ENCODE measurements at regions not wholly inside any gene's neighbourhood (a gene's known extent, or its start where the extent isn't known, plus 50 kb on each side); places are given as distances from the start of the nearest gene placed in this dataset.

DNA sequence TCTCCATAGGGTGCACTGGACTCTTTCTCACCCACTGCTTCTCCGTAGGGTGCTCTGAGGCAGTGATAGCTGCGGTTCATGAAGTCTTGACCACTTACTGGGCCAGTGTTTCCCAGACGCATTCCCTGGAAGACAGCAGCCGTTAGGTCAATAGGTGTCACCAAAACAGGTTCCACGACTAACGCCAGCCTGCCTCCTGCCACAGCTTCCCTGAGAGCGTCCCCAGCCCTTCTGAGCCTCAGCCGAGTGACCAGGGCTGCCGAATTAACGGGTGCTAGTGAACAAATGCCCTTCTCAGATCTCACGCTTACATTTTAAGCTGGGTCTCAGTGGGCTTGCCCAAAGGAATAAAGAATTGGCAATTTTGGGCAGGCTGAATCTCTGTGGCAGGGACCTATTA lies 188.7 kb upstream of the TNRC6C start:
- no peak for DNase-seq (ENCODE audit: low spot score)
- Mint-ChIP-seq H3K4me3 (no peak overlapping the region), H3K4me1 (peaks cover 35% of the 10 kb centered on the region), H3K9me3 (no peaks in the 10 kb centered on the region; the same call in 1 of the 2 replicates), H3K27ac (no peak overlapping the region), H3K27me3 (ENCODE audit: low read depth) (peaks cover 13% of the 10 kb centered on the region), H3K36me3 (peaks cover 1% of the 10 kb centered on the region; the same call in 1 of the 2 replicates)
- ChIA-PET POLR2A (no interaction called here), CTCF (interaction anchor here (1.1 to 2.4 kb wide), 4 partner anchors 29 to 244 kb away, joined by 4 to 7 read pairs (median 6); no protein-coding TSS in a partner anchor)
- no peak for TF ChIP-seq SMAD3 (CRISPR knock-in tag; IDR thresholded peaks at IDR 0.05; ENCODE audit: borderline replicate concordance)
- TF ChIP-seq FOXJ3 (CRISPR knock-in tag; IDR thresholded peaks at IDR 0.05; ENCODE audit: borderline replicate concordance), result no peak
- no peak for ATAC-seq

GRCh38 chr17:77770331-77771105 lies 188.0 kb upstream of the TNRC6C start:
- H3K27ac Mint-ChIP-seq, result no peak overlapping the region
- no peak for ATAC-seq
- POLR2A ChIA-PET, result no interaction called here

More at GRCh38 chr17:77770331-77771105, 188.0 kb upstream of the TNRC6C start:
- Mint-ChIP-seq H3K4me1 (peaks cover 35% of the 10 kb centered on the region), H3K4me3 (no peak overlapping the region), H3K27me3 (ENCODE audit: low read depth) (peaks cover 19% of the 10 kb centered on the region), H3K9me3 (peaks cover 3% of the 10 kb centered on the region; the same call in 1 of the 2 replicates), H3K36me3 (peaks cover 7% of the 10 kb centered on the region; the same call in 1 of the 2 replicates)
- no peak for DNase-seq (ENCODE audit: low spot score)
- CTCF ChIA-PET, result interaction anchor here (0.7 to 2.4 kb wide), 4 partner anchors 8 to 45 kb away, joined by 3 to 7 read pairs (median 4); no protein-coding TSS in a partner anchor
- no peak for TF ChIP-seq NR3C1 (CRISPR knock-in tag; conservative IDR thresholded peaks at IDR 0.05; ENCODE audit: low read depth)
- no peak for TF ChIP-seq ELF4 (CRISPR knock-in tag; IDR thresholded peaks at IDR 0.05; ENCODE audit: low read depth)
- no peak for TF ChIP-seq ESRRA (CRISPR knock-in tag; IDR thresholded peaks at IDR 0.05; ENCODE audit: borderline replicate concordance)
- no peak for TF ChIP-seq E2F4 (CRISPR knock-in tag; IDR thresholded peaks at IDR 0.05; ENCODE audit: borderline replicate concordance, low read depth)
- no peak for TF ChIP-seq NR1H2 (CRISPR knock-in tag; IDR thresholded peaks at IDR 0.05)
- TF ChIP-seq KAT7 (CRISPR knock-in tag; IDR thresholded peaks at IDR 0.05; ENCODE audit: borderline replicate concordance), result no peak
- no peak for TF ChIP-seq ZNF416 (CRISPR knock-in tag; IDR thresholded peaks at IDR 0.05)
- TF ChIP-seq, protein P1, sequence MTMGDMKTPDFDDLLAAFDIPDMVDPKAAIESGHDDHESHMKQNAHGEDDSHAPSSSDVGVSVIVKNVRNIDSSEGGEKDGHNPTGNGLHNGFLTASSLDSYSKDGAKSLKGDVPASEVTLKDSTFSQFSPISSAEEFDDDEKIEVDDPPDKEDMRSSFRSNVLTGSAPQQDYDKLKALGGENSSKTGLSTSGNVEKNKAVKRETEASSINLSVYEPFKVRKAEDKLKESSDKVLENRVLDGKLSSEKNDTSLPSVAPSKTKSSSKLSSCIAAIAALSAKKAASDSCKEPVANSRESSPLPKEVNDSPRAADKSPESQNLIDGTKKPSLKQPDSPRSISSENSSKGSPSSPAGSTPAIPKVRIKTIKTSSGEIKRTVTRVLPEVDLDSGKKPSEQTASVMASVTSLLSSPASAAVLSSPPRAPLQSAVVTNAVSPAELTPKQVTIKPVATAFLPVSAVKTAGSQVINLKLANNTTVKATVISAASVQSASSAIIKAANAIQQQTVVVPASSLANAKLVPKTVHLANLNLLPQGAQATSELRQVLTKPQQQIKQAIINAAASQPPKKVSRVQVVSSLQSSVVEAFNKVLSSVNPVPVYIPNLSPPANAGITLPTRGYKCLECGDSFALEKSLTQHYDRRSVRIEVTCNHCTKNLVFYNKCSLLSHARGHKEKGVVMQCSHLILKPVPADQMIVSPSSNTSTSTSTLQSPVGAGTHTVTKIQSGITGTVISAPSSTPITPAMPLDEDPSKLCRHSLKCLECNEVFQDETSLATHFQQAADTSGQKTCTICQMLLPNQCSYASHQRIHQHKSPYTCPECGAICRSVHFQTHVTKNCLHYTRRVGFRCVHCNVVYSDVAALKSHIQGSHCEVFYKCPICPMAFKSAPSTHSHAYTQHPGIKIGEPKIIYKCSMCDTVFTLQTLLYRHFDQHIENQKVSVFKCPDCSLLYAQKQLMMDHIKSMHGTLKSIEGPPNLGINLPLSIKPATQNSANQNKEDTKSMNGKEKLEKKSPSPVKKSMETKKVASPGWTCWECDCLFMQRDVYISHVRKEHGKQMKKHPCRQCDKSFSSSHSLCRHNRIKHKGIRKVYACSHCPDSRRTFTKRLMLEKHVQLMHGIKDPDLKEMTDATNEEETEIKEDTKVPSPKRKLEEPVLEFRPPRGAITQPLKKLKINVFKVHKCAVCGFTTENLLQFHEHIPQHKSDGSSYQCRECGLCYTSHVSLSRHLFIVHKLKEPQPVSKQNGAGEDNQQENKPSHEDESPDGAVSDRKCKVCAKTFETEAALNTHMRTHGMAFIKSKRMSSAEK (CRISPR knock-in tag; IDR thresholded peaks at IDR 0.05; ENCODE audit: borderline replicate concordance), result no peak
- TF ChIP-seq, protein P2, sequence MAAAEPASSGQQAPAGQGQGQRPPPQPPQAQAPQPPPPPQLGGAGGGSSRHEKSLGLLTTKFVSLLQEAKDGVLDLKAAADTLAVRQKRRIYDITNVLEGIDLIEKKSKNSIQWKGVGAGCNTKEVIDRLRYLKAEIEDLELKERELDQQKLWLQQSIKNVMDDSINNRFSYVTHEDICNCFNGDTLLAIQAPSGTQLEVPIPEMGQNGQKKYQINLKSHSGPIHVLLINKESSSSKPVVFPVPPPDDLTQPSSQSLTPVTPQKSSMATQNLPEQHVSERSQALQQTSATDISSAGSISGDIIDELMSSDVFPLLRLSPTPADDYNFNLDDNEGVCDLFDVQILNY (CRISPR knock-in tag; IDR thresholded peaks at IDR 0.05), result no peak
- TF ChIP-seq FOXK1 (CRISPR knock-in tag; IDR thresholded peaks at IDR 0.05), result no peak
- no peak for TF ChIP-seq ARID4B (CRISPR knock-in tag; IDR thresholded peaks at IDR 0.05; ENCODE audit: borderline replicate concordance)
- no peak for TF ChIP-seq ATF1 (CRISPR knock-in tag; IDR thresholded peaks at IDR 0.05)
- TF ChIP-seq MAX (CRISPR knock-in tag; IDR thresholded peaks at IDR 0.05), result no peak
- no peak for TF ChIP-seq GTF2I (CRISPR knock-in tag; conservative IDR thresholded peaks at IDR 0.05)
- TF ChIP-seq ATF6 (CRISPR knock-in tag; IDR thresholded peaks at IDR 0.05), result no peak
- no peak for TF ChIP-seq EMX1 (CRISPR knock-in tag; IDR thresholded peaks at IDR 0.05)
- TF ChIP-seq CBFB (CRISPR knock-in tag; IDR thresholded peaks at IDR 0.05; ENCODE audit: low read depth), result no peak
- no peak for TF ChIP-seq NR2C2 (CRISPR knock-in tag; IDR thresholded peaks at IDR 0.05)
- no peak for TF ChIP-seq MXD4 (CRISPR knock-in tag; IDR thresholded peaks at IDR 0.05; ENCODE audit: borderline replicate concordance)

Data from WTC11 (cell line).